Gastroesophageal sphincter (tissue), 4 donors: ENCODE measurements at regions not wholly inside any gene's neighbourhood (a gene's known extent, or its start where the extent isn't known, plus 50 kb on each side); places are given as distances from the start of the nearest gene placed in this dataset.
"Not testable (repeated sequence)": the region's sequence is repeated elsewhere in the genome, so short reads cannot be mapped to it uniquely, and the experiment has no call there.

ENCODE experiments used
- ATAC-seq: fragments of 150-250 bp; one replicate; pipeline ENCODE4 v1.9.1; 2016; ENCODE audit warnings: mild to moderate bottlenecking, moderate library complexity
- H3K27ac ChIP-seq, 4 donors: fragments of 200-600 bp; sonication (generic) in 3 of 4; 1 replicate in 3 of 4; 2 replicates in 1 of 4; pipeline ENCODE4 v1.5.1; 2016 to 2019
- H3K27me3 ChIP-seq: fragments of 200-600 bp; sonication (generic); one replicate; pipeline ENCODE4 v1.5.1; 2019
- H3K36me3 ChIP-seq, 2 donors: fragments of 200-600 bp; sonication (generic); one replicate each; pipeline ENCODE4 v1.5.1; 2019; ENCODE audit warnings: control low read depth in 1 of 2
- H3K4me1 ChIP-seq, 3 donors: fragments of 200-600 bp; sonication (generic); 1 replicate in 2 of 3; 2 replicates in 1 of 3; pipeline ENCODE4 v1.5.1; 2016 to 2019; ENCODE audit warnings: control low read depth in 2 of 3
- H3K4me3 ChIP-seq, 2 donors: fragments of 200-600 bp; sonication (generic); one replicate each; pipeline ENCODE4 v1.5.1; 2019; ENCODE audit warnings: mild to moderate bottlenecking in 1 of 2, moderate library complexity in 1 of 2
- H3K9me3 ChIP-seq, 3 donors: fragments of 200-600 bp; sonication (generic); one replicate each; pipeline ENCODE4 v1.5.1; 2017 to 2019; ENCODE audit warnings: control low read depth in 2 of 3
- CTCF ChIP-seq, 4 experiments: fragments of 200-600 bp in 2 of 4; fragments of 450-650 bp in 2 of 4; sonication (generic) in 1 of 4; IDR thresholded peaks; one replicate each; pipeline ENCODE4 v1.5.1; 2017 to 2019; ENCODE audit warnings: antibody characterized with exemption in 4 of 4, mild to moderate bottlenecking in 2 of 4, moderate library complexity in 2 of 4
- EP300 ChIP-seq: sonication (generic); formaldehyde crosslinking; IDR thresholded peaks from one replicate; pipeline ENCODE4 v1.6.1; 2017; ENCODE audit warnings: antibody characterized with exemption, mild to moderate bottlenecking
- POLR2A ChIP-seq, 2 donors: fragments of 450-650 bp; IDR thresholded peaks; one replicate each; pipeline ENCODE4 v1.6.1; 2017; ENCODE audit warnings: antibody characterized with exemption in 2 of 2, mild to moderate bottlenecking in 2 of 2, moderate library complexity in 1 of 2
- POLR2AphosphoS5 ChIP-seq: sonication (generic); formaldehyde crosslinking; IDR thresholded peaks from one replicate; pipeline ENCODE4 v1.6.1; 2017; ENCODE audit warnings: antibody characterized with exemption
- WGBS, 2 donors: methylation state at CpG; one replicate each; pipeline ENCODE4 v1.1.5; 2018; ENCODE audit warnings: low coverage in 1 of 2; 5-methylcytosine and 5-hydroxymethylcytosine counted together

- no peak overlapping the region for H3K27ac ChIP-seq
- ATAC-seq: no peak
- TF ChIP-seq EP300 (no peak), CTCF (IDR thresholded peaks at IDR 0.05) (no peak), POLR2A (IDR thresholded peaks at IDR 0.05) (no peak), POLR2AphosphoS5 (no peak)
Observed at GRCh38 chr3:75272691-75273090, 391.4 kb upstream of the FRG2C start.

GRCh38 chr3:75285531-75286148, 378.5 kb upstream of the FRG2C start:
- H3K9me3 ChIP-seq, H3K4me3 ChIP-seq, H3K36me3 ChIP-seq, H3K27ac ChIP-seq, H3K4me1 ChIP-seq, ATAC-seq, H3K27me3 ChIP-seq: not testable (repeated sequence)
- WGBS, 2 donors: 41 to 72% methylated on average over 3 of the region's 3 CpGs

More at GRCh38 chr3:75272691-75273090, 391.4 kb upstream of the FRG2C start:
- H3K36me3 ChIP-seq: no peaks in the 10 kb centered on the region
- no peak overlapping the region for H3K4me3 ChIP-seq
- H3K9me3 ChIP-seq: no peaks in the 10 kb centered on the region
- no peaks in the 10 kb centered on the region for H3K4me1 ChIP-seq
- H3K27me3 ChIP-seq: no peaks in the 10 kb centered on the region
- WGBS, 2 donors: 10 to 21% methylated on average over 2 of the region's 2 CpGs

GRCh38 chr3:75288972-75289574, 375.1 kb upstream of the FRG2C start:
- not testable (repeated sequence) for ATAC-seq
- whole genome bisulfite sequencing, 2 donors: no CpG with 5 or more reads among the region's 40 CpGs

GRCh38 chr3:75294124-75294523, 370.0 kb upstream of the FRG2C start:
- no peaks in the 10 kb centered on the region for H3K36me3 ChIP-seq
- no peaks in the 10 kb centered on the region for H3K27me3 ChIP-seq
- no peaks in the 10 kb centered on the region for H3K4me1 ChIP-seq
- TF ChIP-seq POLR2A (IDR thresholded peaks at IDR 0.05): no peak
- no peak for TF ChIP-seq EP300
- peak; percentile 31 to 87 (median 58) for TF ChIP-seq CTCF (IDR thresholded peaks at IDR 0.05)
- no peak for TF ChIP-seq POLR2AphosphoS5
- ATAC-seq: peak; percentile 91
- no peak overlapping the region for H3K4me3 ChIP-seq
- 13 to 33% methylated on average over 1 to 4 of the region's 4 CpGs for WGBS, 2 donors
- no peak overlapping the region for H3K27ac ChIP-seq
- H3K9me3 ChIP-seq: no peaks in the 10 kb centered on the region

More at GRCh38 chr3:75288972-75289574, 375.1 kb upstream of the FRG2C start:
- H3K4me3 ChIP-seq, H3K4me1 ChIP-seq, H3K9me3 ChIP-seq, H3K36me3 ChIP-seq, H3K27ac ChIP-seq, H3K27me3 ChIP-seq: not testable (repeated sequence)

- H3K27ac ChIP-seq: no peak overlapping the region
- WGBS, 2 donors: 83% methylated on average over 6 to 7 of the region's 7 CpGs
- H3K27me3 ChIP-seq: no peaks in the 10 kb centered on the region
- TF ChIP-seq POLR2A (IDR thresholded peaks at IDR 0.05) (no peak), CTCF (IDR thresholded peaks at IDR 0.05) (no peak), EP300 (no peak), POLR2AphosphoS5 (no peak)
- H3K4me1 ChIP-seq: no peaks in the 10 kb centered on the region
- no peaks in the 10 kb centered on the region for H3K36me3 ChIP-seq
- no peak for ATAC-seq
- no peak overlapping the region for H3K4me3 ChIP-seq
- no peaks in the 10 kb centered on the region for H3K9me3 ChIP-seq
Observed at GRCh38 chr3:75295013-75295412, 369.1 kb upstream of the FRG2C start.

GRCh38 chr3:75296858-75297257, 367.3 kb upstream of the FRG2C start:
- no peaks in the 10 kb centered on the region for H3K36me3 ChIP-seq
- H3K4me3 ChIP-seq: no peak overlapping the region
- TF ChIP-seq POLR2AphosphoS5 (no peak), CTCF (IDR thresholded peaks at IDR 0.05) (no peak), POLR2A (IDR thresholded peaks at IDR 0.05) (no peak), EP300 (no peak)
- H3K27ac ChIP-seq: no peak overlapping the region
- no peak for ATAC-seq
- peaks cover 5% of the 10 kb centered on the region for H3K27me3 ChIP-seq
- H3K4me1 ChIP-seq: no peaks in the 10 kb centered on the region
- no peaks in the 10 kb centered on the region for H3K9me3 ChIP-seq
- WGBS, 2 donors: 57 to 67% methylated on average over 3 of the region's 3 CpGs
